GM18951 (cell line): ENCODE measurements at regions not wholly inside any gene's neighbourhood (a gene's known extent, or its start where the extent isn't known, plus 50 kb on each side); places are given as distances from the start of the nearest gene placed in this dataset.

Experiments used
- POLR2A ChIP-seq: IDR thresholded peaks from 4 replicates; pipeline ENCODE4 v1.6.1; 2011; ENCODE audit warnings: mild to moderate bottlenecking; ENCODE audit not compliant: insufficient read length, insufficient read depth; ENCODE audit errors: extremely low read depth
- in situ Hi-C: fragments of 300-500 bp; cut with MboI; formaldehyde crosslinking; loops from one replicate; pipeline ENCODE4 v1.12.0; 2022; ENCODE audit warnings: low sequenced_read_pairs, mixed read lengths, inconsistent platforms; ENCODE audit not compliant: unreplicated experiment

- in situ Hi-C loops, result loop anchor here (25.0 kb wide), 1 partner anchor 160 kb away; no protein-coding TSS in a partner anchor
- TF ChIP-seq POLR2A, result no peak
Observed at GRCh38 chr17:45672301-45672700, 111.8 kb upstream of the CRHR1 start.

- in situ Hi-C loops, result loop anchor here (25.0 kb wide), 1 partner anchor 160 kb away; no protein-coding TSS in a partner anchor
- TF ChIP-seq POLR2A, result no peak
Observed at GRCh38 chr17:45672792-45673191, 111.3 kb upstream of the CRHR1 start.

GRCh38 chr17:45673759-45674158, 110.4 kb upstream of the CRHR1 start:
- in situ Hi-C loops, result loop anchor here (25.0 kb wide), 1 partner anchor 161 kb away; no protein-coding TSS in a partner anchor

GRCh38 chr17:45675012-45675411, 109.1 kb upstream of the CRHR1 start:
- in situ Hi-C loops, result no loop called here
- TF ChIP-seq POLR2A, result no peak

- TF ChIP-seq POLR2A, result no peak
- in situ Hi-C loops, result no loop called here
Observed at GRCh38 chr17:45675892-45676291, 108.2 kb upstream of the CRHR1 start.

- in situ Hi-C loops, result no loop called here
Observed at GRCh38 chr17:45676695-45677094, 107.4 kb upstream of the CRHR1 start.

GRCh38 chr17:45677770-45678169, 106.3 kb upstream of the CRHR1 start:
- TF ChIP-seq POLR2A, result no peak
- in situ Hi-C loops, result no loop called here

More at GRCh38 chr17:45676695-45677094, 107.4 kb upstream of the CRHR1 start:
- no peak for TF ChIP-seq POLR2A

GRCh38 chr17:45679426-45679825, 104.7 kb upstream of the CRHR1 start:
- TF ChIP-seq POLR2A, result no peak
- in situ Hi-C loops, result no loop called here

- TF ChIP-seq POLR2A, result no peak
- in situ Hi-C loops, result no loop called here
Observed at GRCh38 chr17:45680360-45680759, 103.8 kb upstream of the CRHR1 start.

GRCh38 chr17:45681706-45682105, 102.4 kb upstream of the CRHR1 start:
- TF ChIP-seq POLR2A, result no peak
- in situ Hi-C loops, result no loop called here

GRCh38 chr17:45686250-45686649, 97.9 kb upstream of the CRHR1 start:
- in situ Hi-C loops, result no loop called here
- TF ChIP-seq POLR2A, result no peak

GRCh38 chr17:45687594-45687993, 96.5 kb upstream of the CRHR1 start:
- in situ Hi-C loops, result no loop called here
- no peak for TF ChIP-seq POLR2A

GRCh38 chr17:45688353-45688752, 95.8 kb upstream of the CRHR1 start:
- no peak for TF ChIP-seq POLR2A
- in situ Hi-C loops, result no loop called here

GRCh38 chr17:45688820-45689219, 95.3 kb upstream of the CRHR1 start:
- no peak for TF ChIP-seq POLR2A
- in situ Hi-C loops, result no loop called here

GRCh38 chr17:45689451-45689850, 94.7 kb upstream of the CRHR1 start:
- in situ Hi-C loops, result no loop called here
- TF ChIP-seq POLR2A, result no peak
